Fibroblast of villous mesenchyme (primary cell): ENCODE measurements at regions not wholly inside any gene's neighbourhood (a gene's known extent, or its start where the extent isn't known, plus 50 kb on each side); places are given as distances from the start of the nearest gene placed in this dataset.
"Not testable (repeated sequence)": the region's sequence is repeated elsewhere in the genome, so short reads cannot be mapped to it uniquely, and the experiment has no call there.

ENCODE experiments used
- DNase-seq: peaks from one replicate; pipeline ENCODE4 v3.0.0-alpha.2; 2010; ENCODE audit warnings: low read depth
- H3K4me3 ChIP-seq: 2 replicates; pipeline ENCODE4 v1.5.1; 2011; ENCODE audit warnings: low read depth, mild to moderate bottlenecking, low read length
- CTCF ChIP-seq: IDR thresholded peaks from 2 replicates; pipeline ENCODE4 v1.5.1; 2012; ENCODE audit warnings: low read depth, mild to moderate bottlenecking, low read length; ENCODE audit not compliant: insufficient read depth

DNA sequence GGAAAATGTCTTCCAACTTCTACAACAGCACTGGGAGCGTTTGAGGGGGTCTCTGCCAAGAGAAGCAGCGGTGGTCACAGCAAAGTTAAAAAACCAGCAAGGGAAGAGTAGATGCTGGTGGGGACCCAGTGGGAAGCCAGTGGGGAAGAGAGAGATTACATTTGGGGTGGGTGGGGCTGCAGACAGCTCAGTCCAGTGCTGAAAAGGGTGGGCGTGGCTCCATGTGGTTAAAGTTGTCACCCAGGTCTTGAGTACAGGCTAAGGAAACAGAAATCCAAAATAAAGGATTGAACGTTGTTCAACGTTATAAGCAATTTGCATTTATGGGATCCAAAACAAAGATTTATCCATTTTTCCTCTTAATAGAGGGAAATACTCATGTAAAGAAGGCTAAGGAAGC is 106.3 kb upstream of the LY86 start:
- DNase-seq: no peak
- TF ChIP-seq CTCF: no peak
- H3K4me3 ChIP-seq: no peak overlapping the region

DNA sequence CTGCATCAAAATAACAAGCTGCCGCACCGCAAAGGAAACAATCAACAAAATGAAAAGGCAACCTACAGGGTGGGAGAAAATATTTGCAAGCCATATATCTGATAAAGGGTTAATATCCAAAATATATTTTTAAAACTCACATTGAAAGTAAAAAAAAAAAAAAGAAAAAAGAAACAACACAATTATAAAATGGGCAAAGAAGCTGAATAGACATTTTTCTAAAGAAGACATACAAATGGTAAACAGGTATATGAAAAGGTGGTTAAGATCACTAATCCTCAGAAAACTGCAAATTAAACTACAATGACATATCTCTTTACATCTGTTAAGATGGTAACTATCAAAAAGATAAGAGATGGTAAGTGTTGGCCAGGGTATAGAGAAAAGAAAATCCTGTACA is 105.4 kb upstream of the LY86 start:
- DNase-seq: no peak

GRCh38 chr6:6483733-6484132 is 104.8 kb upstream of the LY86 start:
- no peak for DNase-seq
- TF ChIP-seq CTCF: no peak
- no peak overlapping the region for H3K4me3 ChIP-seq

More for the DNA sequence above, 105.4 kb upstream of the LY86 start:
- TF ChIP-seq CTCF: no peak
- H3K4me3 ChIP-seq: no peak overlapping the region

GRCh38 chr6:6484681-6485080 is 103.8 kb upstream of the LY86 start:
- DNase-seq: no peak
- H3K4me3 ChIP-seq: no peak overlapping the region
- no peak for TF ChIP-seq CTCF

DNA sequence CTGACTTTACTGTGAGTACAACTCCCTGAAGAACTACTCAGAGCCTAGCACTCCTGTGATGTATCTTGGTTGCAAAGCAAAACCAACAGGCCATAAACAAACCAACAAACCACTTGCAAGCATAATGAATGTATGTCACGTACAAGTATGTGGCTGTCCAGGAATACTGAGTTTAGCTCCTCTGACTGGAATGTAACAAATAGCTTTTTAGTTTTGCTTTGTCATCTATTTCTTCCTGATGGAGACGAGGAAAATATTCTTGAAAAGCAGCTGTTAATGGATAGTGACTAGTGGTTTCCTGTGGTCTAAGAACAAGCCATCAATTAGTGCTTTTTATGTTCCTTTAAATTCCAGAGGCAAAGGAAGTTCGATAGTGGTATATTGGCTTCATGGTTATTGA is 101.9 kb upstream of the LY86 start:
- H3K4me3 ChIP-seq: no peak overlapping the region
- no peak for DNase-seq
- TF ChIP-seq CTCF: no peak

GRCh38 chr6:6491761-6492160 is 96.8 kb upstream of the LY86 start:
- DNase-seq: no peak
- no peak overlapping the region for H3K4me3 ChIP-seq
- TF ChIP-seq CTCF: no peak

GRCh38 chr6:6492675-6493074 is 95.8 kb upstream of the LY86 start:
- TF ChIP-seq CTCF: no peak

DNA sequence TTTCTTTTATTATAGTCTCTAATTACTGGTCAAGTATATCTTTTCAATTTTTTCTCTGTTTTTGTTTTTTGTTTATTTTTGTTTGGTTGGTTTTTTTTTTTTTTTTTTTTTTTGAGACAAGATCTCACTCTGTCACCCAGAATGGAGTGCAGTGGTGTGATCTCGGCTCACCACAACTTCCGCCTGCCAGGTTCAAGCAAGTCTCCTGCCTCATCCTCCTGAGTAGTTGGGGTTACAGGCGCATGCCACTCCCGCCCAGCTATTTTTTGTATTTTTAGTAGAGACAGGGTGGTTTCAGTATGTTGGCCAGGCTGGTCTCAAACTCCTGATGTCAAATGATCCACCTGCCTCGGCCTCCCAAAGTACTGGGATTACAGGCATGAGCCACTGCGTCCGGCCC is 94.4 kb upstream of the LY86 start:
- not testable (repeated sequence) for DNase-seq, H3K4me3 ChIP-seq

More at GRCh38 chr6:6492675-6493074, 95.8 kb upstream of the LY86 start:
- no peak overlapping the region for H3K4me3 ChIP-seq
- DNase-seq: no peak
